ENCODE measurements at regions not wholly inside any gene's neighbourhood (a gene's known extent, or its start where the extent isn't known, plus 50 kb on each side); places are given as distances from the start of the nearest gene placed in this dataset.

GRCh38 chr13:30116379-30116778, 191.0 kb downstream of the KATNAL1 start:
- DNase-seq (no peak), ATAC-seq (no peak)
- no peaks in the 10 kb centered on the region for H3K9me3 ChIP-seq
- H3K27me3 ChIP-seq (ENCODE audit: low read depth) = no peaks in the 10 kb centered on the region
- H3K4me1 ChIP-seq = peaks cover 35% of the 10 kb centered on the region
- no peak overlapping the region for H3K4me3 ChIP-seq
- intact Hi-C loops (cut with DNase I) = loop anchor here (10.0 kb wide), 1 partner anchor 342 kb away; no protein-coding TSS in a partner anchor
- H3K36me3 ChIP-seq = no peaks in the 10 kb centered on the region
- no peak overlapping the region for H3K27ac ChIP-seq
- TF ChIP-seq CTCF (IDR thresholded peaks at IDR 0.05) = no peak

GRCh38 chr13:30115257-30115600, 192.1 kb downstream of the KATNAL1 start:
- H3K4me3 ChIP-seq = peak overlapping the region; percentile 56
- no peak for ATAC-seq
- H3K27ac ChIP-seq = peak overlapping the region; percentile 76
- H3K9me3 ChIP-seq = no peaks in the 10 kb centered on the region
- no peaks in the 10 kb centered on the region for H3K36me3 ChIP-seq
- intact Hi-C loops (cut with DNase I) = loop anchor here (10.0 kb wide), 1 partner anchor 340 kb away; no protein-coding TSS in a partner anchor
- no peak for TF ChIP-seq CTCF (IDR thresholded peaks at IDR 0.05)
- no peaks in the 10 kb centered on the region for H3K27me3 ChIP-seq (ENCODE audit: low read depth)
- DNase-seq = no peak
- H3K4me1 ChIP-seq = peaks cover 35% of the 10 kb centered on the region

- H3K27me3 ChIP-seq (ENCODE audit: low read depth) = no peaks in the 10 kb centered on the region
- DNase-seq (peak; percentile 94), ATAC-seq (peak; percentile 89 to 92)
- peak overlapping the region; percentile 56 for H3K4me3 ChIP-seq
- H3K27ac ChIP-seq = peak overlapping the region; percentile 76
- no peaks in the 10 kb centered on the region for H3K36me3 ChIP-seq
- intact Hi-C loops (cut with DNase I) = loop anchor here (10.0 kb wide), 1 partner anchor 340 kb away; no protein-coding TSS in a partner anchor
- peak; percentile 92 for TF ChIP-seq CTCF (IDR thresholded peaks at IDR 0.05)
- H3K9me3 ChIP-seq = no peaks in the 10 kb centered on the region
- peaks cover 33% of the 10 kb centered on the region for H3K4me1 ChIP-seq
Measured at GRCh38 chr13:30114571-30115256, 192.6 kb downstream of the KATNAL1 start.

DNA sequence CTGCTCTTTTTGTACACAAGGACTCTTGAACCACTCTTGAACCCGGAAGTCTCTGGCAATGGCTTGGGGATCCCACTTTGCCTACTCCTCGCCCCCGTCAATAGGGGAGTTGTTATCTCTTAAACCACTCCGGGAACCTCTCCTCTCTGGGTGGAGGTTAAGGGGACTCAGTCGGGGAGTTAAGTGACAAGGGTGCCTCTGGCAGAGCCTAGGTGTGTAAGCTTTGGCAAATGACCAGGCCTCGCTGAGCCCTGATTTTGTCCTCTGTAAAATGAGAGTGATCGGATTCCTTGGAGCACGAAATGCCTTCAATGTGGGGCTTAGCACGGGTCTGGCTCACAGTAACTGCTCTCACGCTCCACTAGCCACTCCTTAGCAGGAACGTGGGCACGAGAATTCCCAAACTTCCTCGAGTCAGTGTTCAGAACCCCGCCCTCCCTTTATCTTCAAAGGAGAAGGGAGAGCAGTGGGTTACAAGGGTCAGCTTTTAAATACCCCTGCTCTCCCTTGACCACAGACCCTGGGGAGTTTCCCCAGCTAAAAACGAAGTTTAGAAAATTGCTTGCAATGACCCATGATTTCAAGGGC, 193.3 kb downstream of the KATNAL1 start:
- peak; percentile 23 to 44 for ATAC-seq
- Histone ChIP-seq H3K27ac (peak overlapping the region; percentile 76), H3K27me3 (ENCODE audit: low read depth) (no peaks in the 10 kb centered on the region), H3K4me3 (peak overlapping the region; percentile 56), H3K4me1 (peaks cover 26% of the 10 kb centered on the region), H3K9me3 (no peaks in the 10 kb centered on the region), H3K36me3 (no peaks in the 10 kb centered on the region)
- TF ChIP-seq CTCF (IDR thresholded peaks at IDR 0.05) = no peak
- DNase-seq = no peak
- intact Hi-C loops (cut with DNase I) = loop anchor here (10.0 kb wide), 1 partner anchor 339 kb away; no protein-coding TSS in a partner anchor

- Histone ChIP-seq H3K36me3 (no peaks in the 10 kb centered on the region), H3K27me3 (ENCODE audit: low read depth) (no peaks in the 10 kb centered on the region), H3K4me1 (peaks cover 26% of the 10 kb centered on the region), H3K9me3 (no peaks in the 10 kb centered on the region), H3K27ac (peak overlapping the region; percentile 76), H3K4me3 (no peak overlapping the region)
- intact Hi-C loops (cut with DNase I) = loop anchor here (10.0 kb wide), 1 partner anchor 339 kb away; no protein-coding TSS in a partner anchor
- no peak for DNase-seq
- ATAC-seq = peak in 1 of 2 donors; percentile 16
- TF ChIP-seq CTCF (IDR thresholded peaks at IDR 0.05) = no peak
Measured at GRCh38 chr13:30113551-30113950, 193.8 kb downstream of the KATNAL1 start.

Data from lower lobe of right lung (tissue), 2 donors.